H1 (cell line): ENCODE measurements at regions not wholly inside any gene's neighbourhood (a gene's known extent, or its start where the extent isn't known, plus 50 kb on each side); places are given as distances from the start of the nearest gene placed in this dataset.

Experiments
- CTCF ChIA-PET: fragments of 300-600 bp; sonication (Branson Sonifier 250); formaldehyde crosslinking; loops from one replicate; lab custom pipeline; 2021; ENCODE audit not compliant: partially characterized antibody; lab: Charles Lee
- POLR2A ChIA-PET: fragments of 300-600 bp; sonication (Branson Sonifier 250); formaldehyde crosslinking; loops from one replicate; lab custom pipeline; 2021; ENCODE audit warnings: inconsistent platforms; ENCODE audit not compliant: partially characterized antibody; lab: Charles Lee
- DNase-seq, 2 experiments: peaks; one replicate each; pipeline versions ENCODE4 v3.0.0 to v3.0.0-alpha.2; 2010 to 2022; ENCODE audit warnings: low spot score in 2 of 2, low read depth in 1 of 2, mixed read lengths in 1 of 2
- FAIRE-seq: peaks from 2 replicates; lab custom pipeline; 2011; peaks lifted over from hg19 to GRCh38; lab: Jason Lieb, UNC
- H2AFZ ChIP-seq: 2 replicates; pipeline ENCODE4 v1.8.1; 2012; ENCODE audit warnings: low read length, inconsistent platforms
- H2AK5ac ChIP-seq: 2 replicates; pipeline ENCODE4 v1.6.1; 2013; ENCODE audit warnings: low read depth, low read length
- H2BK120ac ChIP-seq: replicated peaks from 2 replicates; pipeline ENCODE3; 2013; ENCODE audit warnings: low read depth, low read length, inconsistent platforms
- H2BK12ac ChIP-seq: 2 replicates; pipeline ENCODE4 v1.6.1; 2013; ENCODE audit warnings: low read depth, low read length
- H2BK15ac ChIP-seq: 2 replicates; pipeline ENCODE4 v1.6.1; 2013; ENCODE audit warnings: low read length
- H2BK20ac ChIP-seq: 2 replicates; pipeline ENCODE4 v1.6.1; 2013; ENCODE audit warnings: low read length
- H2BK5ac ChIP-seq: 2 replicates; pipeline ENCODE4 v1.6.1; 2013; ENCODE audit warnings: low read depth, low read length
- H3K14ac ChIP-seq: 2 replicates; pipeline ENCODE4 v1.6.1; 2013; ENCODE audit warnings: inconsistent platforms; ENCODE audit not compliant: insufficient read length
- H3K18ac ChIP-seq: 2 replicates; pipeline ENCODE4 v1.6.1; 2013; ENCODE audit warnings: low read length; ENCODE audit errors: extremely low read depth
- H3K23ac ChIP-seq: 2 replicates; pipeline ENCODE4 v1.6.1; 2013; ENCODE audit warnings: inconsistent platforms; ENCODE audit not compliant: insufficient read length
- H3K23me2 ChIP-seq: 2 replicates; pipeline ENCODE4 v1.6.1; 2013; ENCODE audit warnings: low read depth, low read length
- H3K27ac ChIP-seq: 2 replicates; pipeline ENCODE4 v1.6.1; 2011; ENCODE audit warnings: low read depth, low read length, inconsistent platforms
- H3K27me3 ChIP-seq, 4 experiments: replicated peaks in 1 of 4; 1 replicate in 1 of 4; 2 replicates in 3 of 4; pipeline versions ENCODE4 v1.6.1 to v1.8.1; 2011 to 2013; ENCODE audit warnings: low read length in 3 of 4, mild to moderate bottlenecking in 3 of 4, inconsistent platforms in 2 of 4, mixed read lengths in 2 of 4, moderate library complexity in 1 of 4; ENCODE audit not compliant: control insufficient read depth in 3 of 4, insufficient read depth in 3 of 4; ENCODE audit errors: extremely low read depth in 1 of 4
- H3K36me3 ChIP-seq, 4 experiments: 2 replicates each; pipeline versions ENCODE4 v1.6.1 to v1.8.1; 2011 to 2013; ENCODE audit warnings: mild to moderate bottlenecking in 4 of 4, low read length in 3 of 4, moderate library complexity in 2 of 4, control low read depth in 1 of 4, inconsistent platforms in 1 of 4; ENCODE audit not compliant: insufficient read depth in 4 of 4, control insufficient read depth in 2 of 4
- H3K4ac ChIP-seq: replicated peaks from 2 replicates; pipeline ENCODE3; 2013; ENCODE audit warnings: low read length, low read depth, mixed read lengths, inconsistent platforms; ENCODE audit not compliant: insufficient read length
- H3K4me1 ChIP-seq, 4 experiments: replicated peaks in 1 of 4; 1 replicate in 1 of 4; 2 replicates in 3 of 4; pipeline versions ENCODE4 v1.6.1 to v1.8.1; 2011 to 2013; ENCODE audit warnings: low read length in 3 of 4, inconsistent platforms in 2 of 4, mixed read lengths in 1 of 4; ENCODE audit not compliant: insufficient read depth in 4 of 4, control insufficient read depth in 3 of 4
- H3K4me2 ChIP-seq, 2 experiments: 2 replicates each; pipeline versions ENCODE4 v1.6.1 to v1.8.1; 2011 to 2013; ENCODE audit warnings: low read depth in 2 of 2, low read length in 2 of 2, control low read depth in 1 of 2, inconsistent platforms in 1 of 2, mild to moderate bottlenecking in 1 of 2; ENCODE audit not compliant: insufficient read depth in 1 of 2
- H3K4me3 ChIP-seq, 4 experiments: fragments of 200-600, 300-600 bp in 1 of 4; sonication (generic), shearing (Covaris generic), sonication (Bioruptor Twin) in 1 of 4; 2 replicates each; pipeline versions ENCODE4 v1.5.1 to v1.8.1; 2011 to 2016; ENCODE audit warnings: low read length in 4 of 4, low read depth in 3 of 4, control low read depth in 2 of 4, inconsistent platforms in 2 of 4, mild to moderate bottlenecking in 2 of 4, mixed read lengths in 1 of 4, moderate library complexity in 1 of 4; ENCODE audit not compliant: insufficient read depth in 2 of 4; ENCODE audit errors: extremely low read depth in 1 of 4
- H3K56ac ChIP-seq: replicated peaks from 2 replicates; pipeline ENCODE3; 2013; ENCODE audit warnings: low read depth, mild to moderate bottlenecking, mixed read lengths, low read length, inconsistent platforms; ENCODE audit not compliant: insufficient read length
- H3K79me1 ChIP-seq: 2 replicates; pipeline ENCODE4 v1.6.1; 2013; ENCODE audit warnings: low read depth, low read length, control low read depth
- H3K79me2 ChIP-seq, 2 experiments: 2 replicates each; pipeline versions ENCODE4 v1.6.1 to v1.8.1; 2012 to 2013; ENCODE audit warnings: low read length in 2 of 2, mild to moderate bottlenecking in 2 of 2, inconsistent platforms in 1 of 2; ENCODE audit not compliant: insufficient read depth in 2 of 2, control insufficient read depth in 1 of 2
- H3K9ac ChIP-seq, 4 experiments: replicated peaks in 1 of 4; 1 replicate in 1 of 4; 2 replicates in 3 of 4; pipeline versions ENCODE4 v1.6.1 to v1.8.1; 2011 to 2013; ENCODE audit warnings: low read depth in 3 of 4, low read length in 3 of 4, control low read depth in 2 of 4, mild to moderate bottlenecking in 2 of 4, moderate library complexity in 2 of 4, inconsistent platforms in 1 of 4; ENCODE audit errors: extremely low read depth in 1 of 4
- H3K9me3 ChIP-seq, 2 experiments: 2 replicates each; pipeline versions ENCODE4 v1.6.1 to v1.8.1; 2012 to 2013; ENCODE audit warnings: mild to moderate bottlenecking in 2 of 2, moderate library complexity in 2 of 2, control low read depth in 1 of 2, inconsistent platforms in 1 of 2, low read depth in 1 of 2, low read length in 1 of 2, mixed read lengths in 1 of 2; ENCODE audit not compliant: insufficient read depth in 2 of 2
- H4K20me1 ChIP-seq, 2 experiments: replicated peaks in 1 of 2; 2 replicates each; pipeline versions ENCODE3 to v1.8.1; 2011 to 2013; ENCODE audit warnings: inconsistent platforms in 2 of 2, low read length in 2 of 2, mild to moderate bottlenecking in 1 of 2; ENCODE audit not compliant: insufficient read depth in 2 of 2, control insufficient read depth in 1 of 2
- H4K5ac ChIP-seq: 2 replicates; pipeline ENCODE4 v1.6.1; 2013; ENCODE audit warnings: low read length, low read depth, mixed read lengths, inconsistent platforms; ENCODE audit not compliant: insufficient read length
- H4K8ac ChIP-seq: 2 replicates; pipeline ENCODE4 v1.8.0; 2013; ENCODE audit warnings: mild to moderate bottlenecking, moderate library complexity, low read length, inconsistent platforms; ENCODE audit not compliant: insufficient read depth; ENCODE audit errors: extremely low read depth
- H4K91ac ChIP-seq: replicated peaks from 2 replicates; pipeline ENCODE3; 2013; ENCODE audit warnings: low read length, mixed read lengths, inconsistent platforms; ENCODE audit not compliant: insufficient read length
- HDAC2 ChIP-seq, 2 experiments: fragments of 300-600 bp in 1 of 2; sonication (generic) in 1 of 2; IDR thresholded peaks; 2 replicates each; pipeline ENCODE4 v1.6.1; 2011 to 2012; ENCODE audit warnings: low read depth in 2 of 2, low read length in 2 of 2, mild to moderate bottlenecking in 2 of 2, moderate library complexity in 2 of 2, borderline replicate concordance in 1 of 2, inconsistent platforms in 1 of 2
- SIX5 ChIP-seq: IDR thresholded peaks from 2 replicates; pipeline ENCODE4 v1.6.1; 2011; ENCODE audit warnings: mild to moderate bottlenecking, low read depth, low read length
- SP2 ChIP-seq: IDR thresholded peaks from 2 replicates; pipeline ENCODE4 v1.6.1; 2012; ENCODE audit warnings: mild to moderate bottlenecking, low read length, inconsistent platforms
- TEAD4 ChIP-seq: IDR thresholded peaks from 2 replicates; pipeline ENCODE4 v1.6.1; 2012; ENCODE audit warnings: low read depth, low read length, inconsistent platforms, mixed read lengths

DNA sequence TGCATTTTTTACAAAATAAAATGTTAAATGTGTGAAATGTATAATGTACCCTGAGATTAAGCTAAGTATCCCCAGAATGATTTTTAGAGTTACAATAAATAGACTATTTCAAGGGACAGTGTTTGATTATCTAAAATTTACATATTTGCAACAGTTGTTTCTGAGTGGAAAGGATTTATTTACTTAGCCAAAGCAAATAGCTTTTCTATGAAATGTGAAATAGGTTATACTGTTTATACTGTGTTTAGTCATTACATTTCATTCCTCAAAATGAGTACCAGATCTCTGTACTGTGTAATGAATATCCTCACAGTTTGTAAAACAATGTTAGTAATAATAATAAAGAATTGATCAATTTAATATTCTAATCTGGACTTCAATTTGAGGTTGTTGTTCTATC lies 1019.0 kb downstream of the NR2F1-AS1 start:
- no peaks in the 10 kb centered on the region for H3K23me2 ChIP-seq
- FAIRE-seq (no peak), DNase-seq (no peak)
- no peaks in the 10 kb centered on the region for H3K79me2 ChIP-seq
- H3K36me3 ChIP-seq = no peaks in the 10 kb centered on the region
- H2BK12ac ChIP-seq = no peak overlapping the region
- TF ChIP-seq HDAC2 (IDR thresholded peaks at IDR 0.05; ENCODE audit: borderline replicate concordance in 1 of 2, low read depth in 2 of 2, low read length in 2 of 2) = no peak
- no peak for TF ChIP-seq SP2
- no peak for TF ChIP-seq SIX5
- no peak for TF ChIP-seq TEAD4
- H4K20me1 ChIP-seq = no peaks in the 10 kb centered on the region
- H3K27me3 ChIP-seq = no peaks in the 10 kb centered on the region
- no peak overlapping the region for H3K18ac ChIP-seq
- no peak overlapping the region for H4K8ac ChIP-seq
- no peak overlapping the region for H3K9ac ChIP-seq
- H3K56ac ChIP-seq = no peak overlapping the region
- ChIA-PET POLR2A (no interaction called here), CTCF (no interaction called here)
- no peak overlapping the region for H2AFZ ChIP-seq
- H2BK20ac ChIP-seq = no peak overlapping the region
- H3K14ac ChIP-seq = no peak overlapping the region
- H3K4me1 ChIP-seq = peaks cover 0 to 2% (median 1%) of the 10 kb centered on the region in 4 experiments; a peak in 3 of 7 replicates
- H4K91ac ChIP-seq = no peak overlapping the region
- H3K79me1 ChIP-seq = no peaks in the 10 kb centered on the region
- no peak overlapping the region for H3K23ac ChIP-seq
- H3K27ac ChIP-seq = no peak overlapping the region
- H3K4me3 ChIP-seq = no peak overlapping the region
- no peak overlapping the region for H2BK5ac ChIP-seq
- no peak overlapping the region for H4K5ac ChIP-seq
- H3K9me3 ChIP-seq = no peaks in the 10 kb centered on the region
- H2BK120ac ChIP-seq = no peak overlapping the region
- no peak overlapping the region for H2AK5ac ChIP-seq
- H3K4me2 ChIP-seq = no peak overlapping the region
- no peak overlapping the region for H2BK15ac ChIP-seq
- H3K4ac ChIP-seq = no peak overlapping the region
